GM03348 (cell line): ENCODE measurements at regions not wholly inside any gene's neighbourhood (a gene's known extent, or its start where the extent isn't known, plus 50 kb on each side); places are given as distances from the start of the nearest gene placed in this dataset.
"Not testable (repeated sequence)": the region's sequence is repeated elsewhere in the genome, so short reads cannot be mapped to it uniquely, and the experiment has no call there.

Source experiments
- DNase-seq: peaks from one replicate; pipeline ENCODE4 v3.0.0; 2012; ENCODE audit warnings: low spot score

DNA sequence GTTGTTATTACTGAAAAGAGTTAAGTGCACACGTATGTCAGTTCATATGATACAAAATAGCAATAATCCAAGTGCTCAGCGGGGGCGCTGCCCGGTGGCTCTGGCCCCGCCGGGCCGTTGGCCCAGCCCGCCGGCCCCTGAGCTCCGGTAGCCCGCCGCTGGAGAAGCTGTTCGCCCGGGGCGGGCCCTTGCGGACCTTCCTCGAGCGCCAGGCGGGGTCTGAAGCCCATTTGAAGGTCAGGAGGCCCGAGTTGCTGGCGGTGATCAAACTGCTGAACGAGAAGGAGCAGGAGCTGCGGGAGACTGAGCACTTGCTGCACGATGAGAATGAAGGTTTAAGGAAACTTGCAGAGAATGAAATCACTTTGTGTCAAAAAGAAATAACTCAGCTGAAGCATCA is 599.0 kb downstream of the TRIML1 start:
- not testable (repeated sequence) for DNase-seq

GRCh38 chr4:188740172-188740571 is 600.9 kb downstream of the TRIML1 start:
- not testable (repeated sequence) for DNase-seq

GRCh38 chr4:188740791-188741190 is 601.5 kb downstream of the TRIML1 start:
- not testable (repeated sequence) for DNase-seq

- DNase-seq, result no peak
Observed at GRCh38 chr4:188754372-188755002, 615.2 kb downstream of the TRIML1 start.

GRCh38 chr4:188767496-188767895 is 628.3 kb downstream of the TRIML1 start:
- DNase-seq, result no peak

DNA sequence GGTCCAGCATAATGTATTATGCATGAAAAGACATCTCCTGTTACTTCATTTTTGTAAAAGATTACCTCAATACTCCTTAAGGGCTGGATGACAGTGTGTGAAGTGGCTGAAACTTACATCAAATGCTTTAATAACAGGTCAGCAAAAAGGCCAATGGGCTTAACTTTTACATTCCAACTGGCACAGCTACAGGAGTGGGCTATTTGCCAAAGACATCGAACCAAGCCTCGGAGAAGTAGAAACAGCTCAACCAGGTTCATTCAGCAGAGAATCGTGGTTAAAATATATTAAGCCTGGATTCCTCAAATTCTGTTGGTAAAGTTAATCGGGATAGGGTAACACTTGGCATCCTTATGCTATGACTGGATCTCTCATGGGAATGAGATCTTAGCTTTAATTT is 639.7 kb downstream of the TRIML1 start:
- peak; percentile 35 for DNase-seq

GRCh38 chr4:188779581-188779980 is 640.3 kb downstream of the TRIML1 start:
- DNase-seq, result peak; percentile 9

GRCh38 chr4:188780028-188780427 is 640.8 kb downstream of the TRIML1 start:
- no peak for DNase-seq

DNA sequence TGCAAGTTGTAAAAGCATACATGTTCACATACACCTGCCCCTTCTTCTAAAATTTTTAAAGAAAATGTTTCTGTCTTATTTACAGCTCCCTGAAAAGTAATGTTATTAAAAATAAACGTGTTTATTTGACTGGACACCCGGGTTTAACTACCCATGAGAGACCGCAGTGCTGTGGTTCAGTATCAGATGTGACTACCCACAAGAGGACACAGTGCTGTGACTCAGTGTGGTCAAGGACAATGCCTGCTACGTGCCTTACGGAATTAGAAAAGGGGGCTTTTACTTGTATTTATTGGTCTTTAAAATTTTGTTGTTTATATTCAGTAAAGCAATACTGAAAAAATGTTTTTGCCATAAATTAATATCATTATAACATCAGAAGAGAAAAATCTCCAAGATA is 641.4 kb downstream of the TRIML1 start:
- no peak for DNase-seq

- no peak for DNase-seq
Observed at GRCh38 chr4:188781655-188782054, 642.4 kb downstream of the TRIML1 start.

GRCh38 chr4:188783175-188783574 is 643.9 kb downstream of the TRIML1 start:
- no peak for DNase-seq

DNA sequence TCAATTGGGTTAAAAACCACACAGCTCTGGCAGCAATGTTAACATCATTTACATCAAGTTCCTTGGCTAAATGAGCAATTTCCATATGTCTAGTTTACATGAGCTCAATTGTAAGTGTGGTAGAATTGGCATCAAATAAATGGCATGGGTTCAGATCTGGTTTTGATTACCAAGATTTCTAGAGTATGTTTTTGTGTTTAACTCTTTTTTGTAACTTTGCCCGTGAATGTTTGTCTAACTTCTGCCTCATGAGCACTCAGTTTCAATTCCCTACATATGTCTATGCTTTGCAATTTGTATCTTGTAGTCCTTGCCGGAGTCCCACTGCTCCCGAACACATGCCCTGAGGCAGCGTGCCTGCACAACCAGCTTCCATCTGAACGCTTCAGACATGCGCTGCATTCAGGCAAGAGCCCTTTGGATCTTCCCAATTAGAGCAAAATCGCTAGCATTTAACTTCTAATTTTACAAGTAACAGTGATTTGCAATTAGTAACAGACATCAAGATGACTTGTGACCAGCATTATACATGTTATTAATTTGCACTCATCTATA is 644.4 kb downstream of the TRIML1 start:
- DNase-seq, result no peak

DNA sequence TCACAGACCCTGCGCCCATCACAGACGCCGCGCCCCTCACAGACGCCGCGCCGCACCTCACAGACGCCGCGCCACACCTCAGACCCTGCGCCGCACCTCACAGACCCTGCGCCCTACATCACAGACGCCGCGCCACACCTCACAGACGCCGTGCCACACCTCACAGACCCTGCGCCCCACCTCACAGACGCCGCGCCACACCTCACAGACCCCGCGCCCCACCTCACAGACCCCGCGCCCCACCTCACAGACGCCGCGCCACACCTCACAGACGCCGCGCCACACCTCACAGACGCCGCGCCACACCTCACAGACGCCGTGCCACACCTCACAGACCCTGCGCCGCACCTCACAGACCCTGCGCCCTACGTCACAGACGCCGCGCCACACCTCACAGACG is 657.4 kb downstream of the TRIML1 start:
- not testable (repeated sequence) for DNase-seq

- DNase-seq, result not testable (repeated sequence)
Observed at GRCh38 chr4:188797011-188797410, 657.8 kb downstream of the TRIML1 start.

DNA sequence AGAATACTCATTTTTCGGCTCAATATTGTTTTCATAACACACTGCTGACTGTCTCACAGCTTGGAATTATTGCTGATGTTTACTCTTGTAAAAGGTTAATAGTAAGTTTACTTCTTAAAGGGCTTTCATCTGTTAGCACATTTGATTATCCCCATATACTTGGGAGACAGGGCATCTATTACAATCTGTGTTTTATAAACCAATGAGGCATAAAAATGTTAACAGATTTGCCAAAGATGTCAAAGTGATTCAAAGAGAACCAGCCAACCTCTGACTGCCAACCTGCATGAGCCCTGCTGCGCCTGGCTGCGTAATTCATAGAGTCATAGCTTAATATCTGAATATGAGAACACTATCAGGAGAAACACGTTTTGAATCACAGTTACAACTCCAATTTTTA is 665.6 kb downstream of the TRIML1 start:
- DNase-seq, result no peak

DNA sequence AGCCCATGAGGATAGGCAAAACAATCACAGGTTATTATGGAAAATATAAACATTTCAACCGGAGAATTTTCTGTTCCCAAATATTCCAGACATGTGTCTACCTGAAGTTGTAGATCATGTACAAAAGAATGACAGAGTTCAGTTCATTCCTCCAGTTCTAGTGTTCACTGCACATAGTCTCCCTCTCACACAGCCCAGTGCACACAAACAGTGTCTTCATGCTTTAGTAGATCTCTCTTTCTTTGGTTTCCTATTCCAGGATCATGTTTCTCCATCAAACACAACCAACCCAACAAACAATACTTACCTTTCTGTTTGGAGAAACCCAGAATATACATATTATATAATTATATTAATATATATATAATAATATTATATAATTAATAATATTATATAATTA is 671.9 kb downstream of the TRIML1 start:
- DNase-seq, result no peak

- DNase-seq, result no peak
Observed at GRCh38 chr4:188812644-188813043, 673.4 kb downstream of the TRIML1 start.

- no peak for DNase-seq
Observed at GRCh38 chr4:188818300-188818699, 679.1 kb downstream of the TRIML1 start.

DNA sequence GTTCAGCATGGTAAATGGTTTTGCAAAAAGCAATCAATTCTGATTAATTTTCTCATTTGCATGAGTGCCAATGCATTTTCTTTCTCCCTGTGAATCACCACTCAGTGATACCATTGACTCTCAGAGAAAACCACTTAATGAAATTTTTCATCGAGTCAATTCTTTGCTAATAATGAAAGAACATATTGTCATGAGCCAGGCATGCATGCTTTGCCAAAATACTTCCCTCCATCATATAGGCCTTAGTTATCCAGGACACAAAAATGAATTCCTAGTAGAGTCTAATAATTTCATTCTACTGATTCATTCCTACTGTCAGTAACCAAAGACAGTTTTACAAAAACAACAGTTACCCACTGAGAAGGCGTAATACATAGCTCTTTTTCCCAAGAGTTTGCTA is 680.0 kb downstream of the TRIML1 start:
- peak; percentile 7 for DNase-seq

DNA sequence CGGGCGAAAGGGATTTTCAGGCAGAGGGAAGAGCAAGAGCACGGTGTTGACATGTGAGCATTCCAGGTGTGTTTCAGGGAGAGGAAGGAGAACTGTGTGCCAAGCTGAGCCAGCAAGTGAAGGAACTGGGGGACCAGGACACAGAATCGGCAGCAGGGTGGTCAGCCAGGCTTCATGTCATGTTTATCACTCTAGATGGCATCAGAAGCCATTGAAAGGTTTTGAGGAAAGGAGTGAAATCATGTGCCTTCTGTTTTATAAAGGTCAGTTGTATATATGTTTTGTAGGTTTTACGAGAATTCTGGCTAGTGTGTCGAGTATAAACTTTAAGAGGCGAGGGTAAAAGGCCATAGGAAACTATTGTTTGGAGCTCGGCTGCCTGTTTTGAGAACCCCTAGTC is 682.3 kb downstream of the TRIML1 start:
- no peak for DNase-seq

- no peak for DNase-seq
Observed at GRCh38 chr4:188822698-188823097, 683.5 kb downstream of the TRIML1 start.

- no peak for DNase-seq
Observed at GRCh38 chr4:188824553-188824952, 685.3 kb downstream of the TRIML1 start.

DNA sequence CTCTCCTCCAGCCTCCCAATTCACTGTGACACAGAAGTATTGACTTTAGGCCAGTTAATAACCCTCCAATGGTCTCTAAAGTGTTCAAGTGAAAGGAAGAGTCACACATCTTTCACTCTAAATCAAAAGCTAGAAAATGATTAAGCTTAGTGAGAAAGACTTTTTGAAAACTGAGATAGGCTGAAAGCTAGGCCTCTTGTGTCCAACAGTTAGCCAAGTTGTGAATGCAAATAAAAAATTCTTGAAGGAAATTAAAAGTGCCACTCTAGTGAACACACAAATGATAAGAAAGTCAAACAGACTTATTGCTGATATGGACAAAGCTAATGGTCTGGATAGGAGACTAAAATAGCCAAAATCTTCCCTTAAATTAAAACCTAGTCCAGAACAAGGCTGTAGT is 687.2 kb downstream of the TRIML1 start:
- no peak for DNase-seq

DNA sequence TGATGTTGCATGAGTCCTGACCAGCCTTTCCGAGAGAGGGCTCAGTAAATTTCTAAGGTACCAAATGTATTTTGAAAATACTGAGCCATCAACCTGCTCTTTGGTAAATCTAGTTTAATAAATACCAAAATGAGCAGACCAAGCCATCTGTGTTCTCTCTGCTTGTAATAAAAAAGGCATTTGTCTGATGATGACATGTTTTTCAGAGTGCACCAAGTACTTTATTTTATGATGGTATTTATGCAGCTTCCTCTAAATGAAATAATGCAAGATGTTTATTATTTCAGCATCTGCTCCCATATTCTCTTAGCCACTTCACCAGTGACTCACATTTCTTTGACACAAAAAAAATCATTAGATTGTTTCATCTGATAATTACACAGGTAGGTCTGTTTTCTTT is 700.5 kb downstream of the TRIML1 start:
- DNase-seq, result no peak
